Astrocyte (in vitro differentiated cells and primary cell): ENCODE measurements at regions not wholly inside any gene's neighbourhood (a gene's known extent, or its start where the extent isn't known, plus 50 kb on each side); places are given as distances from the start of the nearest gene placed in this dataset.

Experiments used
- EZH2 ChIP-seq: IDR thresholded peaks from 2 replicates; pipeline ENCODE4 v1.6.1; 2012; ENCODE audit warnings: mild to moderate bottlenecking, low read length, inconsistent platforms; ENCODE audit not compliant: insufficient read depth
- TF ChIP-seq, protein P1 (sequence below): IDR thresholded peaks from 2 replicates; pipeline ENCODE4 v1.5.1; 2011; ENCODE audit warnings: low read depth, mild to moderate bottlenecking, inconsistent platforms, low read length, moderate library complexity; ENCODE audit not compliant: insufficient read depth

- TF ChIP-seq, protein P1, sequence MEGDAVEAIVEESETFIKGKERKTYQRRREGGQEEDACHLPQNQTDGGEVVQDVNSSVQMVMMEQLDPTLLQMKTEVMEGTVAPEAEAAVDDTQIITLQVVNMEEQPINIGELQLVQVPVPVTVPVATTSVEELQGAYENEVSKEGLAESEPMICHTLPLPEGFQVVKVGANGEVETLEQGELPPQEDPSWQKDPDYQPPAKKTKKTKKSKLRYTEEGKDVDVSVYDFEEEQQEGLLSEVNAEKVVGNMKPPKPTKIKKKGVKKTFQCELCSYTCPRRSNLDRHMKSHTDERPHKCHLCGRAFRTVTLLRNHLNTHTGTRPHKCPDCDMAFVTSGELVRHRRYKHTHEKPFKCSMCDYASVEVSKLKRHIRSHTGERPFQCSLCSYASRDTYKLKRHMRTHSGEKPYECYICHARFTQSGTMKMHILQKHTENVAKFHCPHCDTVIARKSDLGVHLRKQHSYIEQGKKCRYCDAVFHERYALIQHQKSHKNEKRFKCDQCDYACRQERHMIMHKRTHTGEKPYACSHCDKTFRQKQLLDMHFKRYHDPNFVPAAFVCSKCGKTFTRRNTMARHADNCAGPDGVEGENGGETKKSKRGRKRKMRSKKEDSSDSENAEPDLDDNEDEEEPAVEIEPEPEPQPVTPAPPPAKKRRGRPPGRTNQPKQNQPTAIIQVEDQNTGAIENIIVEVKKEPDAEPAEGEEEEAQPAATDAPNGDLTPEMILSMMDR: no peak
- no peak for TF ChIP-seq EZH2
Observed at GRCh38 chr2:11984316-11985158, 238.1 kb downstream of the LPIN1 start.
